NCI-H1436 (cell line): ENCODE measurements at regions not wholly inside any gene's neighbourhood (a gene's known extent, or its start where the extent isn't known, plus 50 kb on each side); places are given as distances from the start of the nearest gene placed in this dataset.

Experiments
- DNase-seq: peaks from one replicate; lab custom pipeline; 2025; lab: John Stamatoyannopoulos, UW

DNA sequence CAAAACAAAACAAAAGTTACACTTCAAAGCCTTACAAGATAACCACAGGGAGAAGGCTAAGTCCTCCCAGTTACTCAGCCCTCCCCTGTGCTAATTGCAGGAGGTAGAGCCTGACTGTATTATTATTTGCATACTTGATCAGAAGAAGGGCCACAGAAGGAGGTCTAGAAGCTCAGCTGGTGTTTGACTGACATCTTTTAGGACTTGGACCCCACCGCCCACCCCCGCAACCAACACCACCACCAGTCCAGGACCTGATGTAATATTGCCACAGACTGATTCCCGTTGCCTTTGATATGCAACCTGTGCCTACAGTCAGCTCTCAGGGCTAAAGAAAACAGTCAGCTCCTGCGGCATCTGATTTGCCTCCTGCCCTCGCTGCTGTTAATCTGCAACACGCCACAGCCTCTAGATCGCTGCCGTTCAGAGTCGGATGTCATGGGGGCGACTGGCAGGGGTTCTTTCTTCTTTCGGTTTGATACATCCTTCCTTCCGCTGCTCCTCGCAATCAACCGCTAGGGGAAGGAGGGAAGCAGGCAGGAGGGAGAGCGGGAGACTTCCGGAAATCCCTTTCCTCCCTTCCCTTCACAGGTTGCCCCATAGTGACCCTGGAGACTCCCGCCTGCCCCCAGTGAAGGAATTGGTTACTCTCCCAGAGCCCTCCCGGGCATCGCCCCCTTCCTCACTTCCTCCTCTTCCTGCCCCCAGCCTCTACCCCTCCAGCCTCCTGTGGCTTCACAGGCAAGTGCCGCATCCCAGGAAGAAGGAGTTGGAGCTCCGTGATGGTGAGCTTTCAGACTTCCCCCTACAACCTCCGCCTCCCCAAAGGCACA lies 90.5 kb upstream of the SOX9 start:
- DNase-seq = peak; percentile 65

DNA sequence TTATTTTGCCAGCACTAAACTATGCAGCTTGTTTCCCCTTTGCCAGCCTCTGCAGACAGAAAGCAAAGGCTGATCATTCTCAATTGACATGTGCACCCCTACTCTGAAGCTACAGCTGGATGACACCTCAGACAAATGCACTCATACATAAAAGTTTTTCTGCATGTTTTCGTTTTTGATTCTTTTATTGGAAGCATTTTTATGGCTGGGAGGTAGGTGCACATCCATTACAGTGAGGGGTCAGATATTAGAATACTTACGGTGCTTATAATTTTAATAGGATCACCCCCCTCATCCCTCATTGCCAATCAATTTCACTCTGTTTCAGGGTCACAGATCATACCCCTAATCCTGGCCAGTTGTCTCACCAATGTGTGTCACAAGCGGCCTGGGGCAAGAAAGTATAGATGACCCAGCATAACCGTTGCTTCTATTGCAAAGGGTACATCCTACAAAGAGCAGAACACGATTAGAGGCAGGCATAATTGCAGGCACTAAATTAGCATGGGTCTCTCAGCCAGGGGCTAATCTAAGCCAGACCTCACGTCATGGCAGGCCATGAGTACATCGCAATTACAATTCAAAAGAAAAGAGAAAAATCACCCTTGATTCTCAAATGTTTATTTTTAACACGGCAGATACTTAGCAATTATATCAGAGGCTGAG lies 89.5 kb upstream of the SOX9 start:
- DNase-seq = peak; percentile 35

- no peak for DNase-seq
Measured at GRCh38 chr17:72033334-72033733, 87.5 kb upstream of the SOX9 start.

- no peak for DNase-seq
Measured at GRCh38 chr17:72034000-72034399, 86.8 kb upstream of the SOX9 start.

DNA sequence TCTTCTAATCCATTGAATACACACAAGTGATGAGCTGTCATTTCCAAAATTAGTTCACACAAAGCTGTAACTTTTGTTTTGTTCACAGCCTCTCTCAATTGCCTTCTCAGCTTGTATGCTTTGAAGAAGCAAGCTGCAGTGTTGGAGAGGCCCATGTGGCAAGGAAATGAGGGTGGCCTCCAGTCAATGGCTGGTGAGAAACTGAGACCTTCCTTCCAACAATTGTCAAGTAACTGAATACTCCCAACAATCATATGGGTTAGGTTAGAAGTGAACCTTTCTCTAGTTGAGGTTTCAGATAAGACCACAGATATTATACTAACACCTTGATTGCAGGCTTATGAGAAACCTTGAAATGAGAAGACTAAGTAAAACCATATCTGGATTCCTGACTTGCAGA lies 82.4 kb upstream of the SOX9 start:
- DNase-seq = no peak

- DNase-seq = no peak
Measured at GRCh38 chr17:72039490-72039889, 81.3 kb upstream of the SOX9 start.

- DNase-seq = no peak
Measured at GRCh38 chr17:72046178-72046577, 74.6 kb upstream of the SOX9 start.

DNA sequence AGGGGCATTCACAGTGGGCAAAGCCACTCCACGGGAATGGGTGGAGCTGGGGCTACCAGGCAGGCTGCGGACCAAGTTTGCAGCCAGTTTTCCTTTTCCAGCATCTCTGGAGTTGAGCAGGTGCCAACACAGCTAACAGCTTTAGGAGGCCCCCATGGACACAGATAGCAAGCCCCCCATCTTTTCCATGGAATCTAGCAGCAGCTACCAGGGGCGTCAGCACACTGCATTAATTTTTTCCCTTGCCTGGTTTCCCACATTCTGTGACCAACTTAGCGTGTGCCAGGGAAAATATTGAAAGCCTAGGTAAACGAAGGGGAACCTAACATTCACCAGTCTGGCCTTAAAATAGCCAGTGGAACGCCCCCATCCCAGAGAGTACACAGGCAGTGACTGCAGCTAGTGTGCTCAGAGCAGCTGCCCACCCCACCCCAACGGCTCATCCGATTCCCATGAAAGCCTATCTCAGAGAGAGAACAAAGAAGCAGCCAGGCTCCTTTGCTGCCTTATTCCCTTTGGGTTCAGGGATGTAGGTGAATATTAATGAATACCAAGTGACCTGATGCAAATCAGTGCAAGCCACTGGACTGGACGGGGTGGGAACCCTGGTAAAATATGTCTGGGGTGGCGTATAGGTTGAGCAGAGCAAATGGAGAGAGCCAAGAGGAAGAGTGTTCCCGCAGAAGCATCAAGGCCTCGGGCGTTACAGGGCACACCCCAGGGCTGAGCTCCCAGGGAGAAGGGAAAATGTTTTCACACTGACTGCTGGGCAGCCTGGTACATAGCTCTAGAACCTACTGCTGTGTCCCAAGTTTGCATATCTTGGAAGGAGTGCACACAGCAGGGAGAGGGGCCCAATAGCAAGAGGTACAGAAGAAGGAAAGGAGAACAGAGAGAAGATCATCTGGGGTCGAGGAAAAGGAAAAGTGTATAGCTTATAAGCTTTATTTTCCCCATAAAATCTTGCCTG lies 73.9 kb upstream of the SOX9 start:
- DNase-seq = no peak

DNA sequence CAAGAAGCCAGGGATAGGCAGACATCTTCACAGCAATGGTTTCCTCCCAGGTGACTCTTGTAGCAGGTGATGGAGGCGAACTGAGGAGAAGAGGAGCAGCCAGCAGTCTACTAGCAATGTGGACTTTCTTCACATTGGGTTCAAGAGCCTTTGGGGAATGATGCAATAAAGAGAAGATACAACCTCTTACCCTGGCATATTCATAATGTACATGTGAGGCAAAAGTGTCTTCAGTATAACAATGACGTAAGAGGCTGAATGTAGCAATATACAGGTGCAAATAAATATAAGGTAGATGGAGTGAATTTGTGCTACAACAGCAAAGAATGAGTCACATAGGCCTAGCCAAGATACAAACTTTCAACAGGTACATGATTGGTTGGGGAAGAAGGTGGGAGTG lies 70.9 kb upstream of the SOX9 start:
- no peak for DNase-seq

- DNase-seq = no peak
Measured at GRCh38 chr17:72053036-72053435, 67.8 kb upstream of the SOX9 start.

- DNase-seq = no peak
Measured at GRCh38 chr17:72053449-72053848, 67.4 kb upstream of the SOX9 start.

DNA sequence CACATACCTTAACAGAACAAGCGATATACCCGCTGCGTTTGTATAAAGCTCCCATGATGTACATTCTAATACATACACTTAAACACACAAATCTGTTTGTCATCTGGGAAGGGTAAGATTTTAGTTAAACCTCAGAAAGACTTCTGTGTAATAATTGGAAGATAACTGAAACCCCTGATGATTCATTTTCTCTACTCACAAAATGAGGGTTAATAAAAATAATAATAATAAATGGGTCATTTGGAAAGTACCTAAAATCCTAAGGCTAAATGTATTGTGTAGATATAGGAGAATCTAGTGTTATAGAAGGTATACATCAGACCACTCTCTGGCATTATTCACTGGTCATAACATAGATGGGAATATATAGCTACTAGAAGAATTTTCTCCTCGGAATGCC lies 64.7 kb upstream of the SOX9 start:
- no peak for DNase-seq

GRCh38 chr17:72056727-72057290 lies 64.0 kb upstream of the SOX9 start:
- no peak for DNase-seq

GRCh38 chr17:72060084-72060483 lies 60.7 kb upstream of the SOX9 start:
- DNase-seq = no peak

DNA sequence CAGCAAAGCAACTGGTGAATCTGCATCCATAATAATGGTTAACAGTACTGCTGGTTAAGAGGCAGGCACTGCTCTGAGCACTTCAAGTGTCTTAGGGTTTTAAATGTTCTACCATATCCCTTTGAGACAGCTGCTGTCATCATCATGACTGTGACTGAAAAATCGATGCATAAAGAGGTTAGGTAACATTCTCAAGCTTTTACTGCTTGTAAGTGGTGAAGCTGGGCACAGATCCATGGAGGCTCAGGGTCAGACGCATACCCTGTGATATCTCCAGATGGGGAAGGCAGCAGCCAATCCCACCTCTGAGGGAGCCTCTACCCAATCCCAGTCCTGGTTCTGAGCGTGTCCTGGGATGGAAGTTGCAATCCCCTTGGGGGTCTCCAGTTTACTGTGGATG lies 57.6 kb upstream of the SOX9 start:
- DNase-seq = peak; percentile 48

DNA sequence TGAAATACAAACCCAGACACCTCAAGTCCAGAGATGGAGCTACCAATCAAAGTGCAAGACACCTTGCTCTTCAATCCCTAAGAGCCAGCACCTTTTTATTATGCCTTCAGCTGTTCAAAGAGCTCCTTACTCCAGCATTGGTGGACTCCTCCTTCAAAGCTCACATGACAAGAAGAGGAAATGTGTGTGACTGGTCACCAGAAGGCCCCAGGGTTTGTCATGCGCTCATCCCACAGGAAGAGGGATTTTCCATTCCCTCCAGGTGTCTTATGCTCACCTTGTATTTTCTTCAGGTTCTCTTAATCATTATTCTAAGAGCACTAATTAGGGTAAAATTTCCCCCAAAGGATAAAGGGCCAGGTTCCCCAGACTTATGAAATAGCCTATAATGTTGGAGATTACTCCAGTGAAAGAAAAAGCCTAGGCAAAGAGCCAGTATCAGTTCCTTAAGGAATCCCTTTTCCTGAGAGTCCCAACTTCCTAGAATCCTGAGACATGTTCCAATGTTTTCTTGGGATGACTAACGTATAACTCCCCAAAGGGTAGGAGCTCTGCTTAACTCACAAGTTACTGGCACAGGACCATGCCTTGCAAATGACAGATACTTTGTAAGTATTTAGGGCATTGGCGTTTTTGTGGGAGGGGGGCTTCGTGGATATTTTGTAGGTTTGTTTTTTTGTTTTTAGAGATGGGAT lies 56.9 kb upstream of the SOX9 start:
- no peak for DNase-seq

DNA sequence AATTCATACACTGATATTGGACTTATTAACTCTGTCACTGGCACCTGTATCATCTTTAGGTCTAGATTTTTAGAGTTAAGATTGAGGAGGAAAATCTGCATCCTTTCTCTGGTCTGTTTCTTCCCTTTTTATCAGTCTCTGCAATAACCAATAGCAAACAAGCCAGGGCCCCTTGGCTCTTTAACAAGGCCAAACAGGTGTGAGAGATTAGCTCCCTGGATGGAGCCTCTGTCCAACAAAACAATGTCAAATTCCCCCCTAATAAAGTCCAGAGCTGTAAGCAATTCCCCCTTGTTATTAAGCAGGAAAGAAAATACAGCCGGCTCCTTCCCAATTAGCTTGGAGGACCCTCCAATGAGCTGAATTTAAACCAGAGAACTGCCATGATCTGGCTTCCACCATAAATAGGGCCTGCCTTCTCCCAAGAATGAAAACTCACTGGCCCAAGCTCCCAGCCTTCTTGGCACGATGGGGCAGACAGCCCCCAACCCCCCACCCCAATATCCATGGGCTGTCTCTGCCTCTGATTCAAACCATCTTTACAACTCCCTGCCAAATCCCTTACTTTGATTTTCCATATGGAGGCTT lies 56.1 kb upstream of the SOX9 start:
- no peak for DNase-seq

- no peak for DNase-seq
Measured at GRCh38 chr17:72065556-72065955, 55.3 kb upstream of the SOX9 start.

DNA sequence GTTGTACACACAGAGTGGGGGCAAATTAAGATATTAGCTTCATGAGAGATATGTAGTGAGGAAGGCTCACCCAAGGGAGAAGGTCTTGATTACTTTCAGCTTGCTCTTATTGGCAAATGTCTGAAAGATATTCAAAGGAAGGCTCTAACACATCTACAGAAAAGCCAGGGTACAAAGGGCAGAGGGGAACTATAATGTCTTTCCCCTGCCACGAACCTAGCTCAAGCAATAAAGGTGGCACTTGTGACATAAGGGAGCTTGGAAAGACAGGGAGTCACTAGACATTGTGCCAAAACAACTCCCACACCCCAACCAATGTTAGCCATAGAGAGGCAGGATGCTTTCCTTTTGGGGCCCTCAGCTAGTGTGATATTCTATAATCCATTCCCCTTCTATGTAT lies 52.2 kb upstream of the SOX9 start:
- no peak for DNase-seq

GRCh38 chr17:72069586-72070202 lies 51.1 kb upstream of the SOX9 start:
- DNase-seq = no peak
